GM12891 (cell line): ENCODE measurements at regions not wholly inside any gene's neighbourhood (a gene's known extent, or its start where the extent isn't known, plus 50 kb on each side); places are given as distances from the start of the nearest gene placed in this dataset.

Experiments used
- POLR2A ChIP-seq: IDR thresholded peaks from 2 replicates; pipeline ENCODE4 v1.6.1; 2011; ENCODE audit warnings: low read depth, low read length, control low read depth
- POLR2AphosphoS5 ChIP-seq: IDR thresholded peaks from 2 replicates; pipeline ENCODE4 v1.6.1; 2011; ENCODE audit warnings: low read depth, low read length, control low read depth
- SPI1 ChIP-seq: IDR thresholded peaks from 2 replicates; pipeline ENCODE4 v1.6.1; 2011; ENCODE audit warnings: low read depth, low read length, control low read depth
- TAF1 ChIP-seq: IDR thresholded peaks from 2 replicates; pipeline ENCODE4 v1.6.1; 2011; ENCODE audit warnings: low read depth, low read length, control low read depth

- TF ChIP-seq POLR2A: no peak
- TF ChIP-seq POLR2AphosphoS5: no peak
- TF ChIP-seq SPI1: no peak
- TF ChIP-seq TAF1: no peak
These were observed 435.7 kb downstream of the RAPGEF2 start for GRCh38 chr4:159538556-159538955.
